Stomach (tissue), 8 donors: ENCODE measurements at regions not wholly inside any gene's neighbourhood (a gene's known extent, or its start where the extent isn't known, plus 50 kb on each side); places are given as distances from the start of the nearest gene placed in this dataset.
A peak's percentile ranks its signal among the peaks of the same experiment; 100 is the strongest.

Experiments used
- DNase-seq, 2 donors: peaks; one replicate each; pipeline versions ENCODE4 v3.0.0 to v3.0.0-alpha.2; 2013 to 2019
- H3K27ac ChIP-seq, 5 donors: fragments of 200-600 bp in 4 of 5; sonication (generic) in 4 of 5; one replicate each; pipeline ENCODE4 v1.5.1; 2013 to 2019; ENCODE audit warnings: mild to moderate bottlenecking in 1 of 5, moderate library complexity in 1 of 5
- H3K27me3 ChIP-seq, 3 donors: fragments of 200-600 bp; sonication (generic); one replicate each; pipeline ENCODE4 v1.5.1; 2017 to 2019; ENCODE audit warnings: mixed run types in 1 of 3
- H3K36me3 ChIP-seq, 4 donors: fragments of 200-600 bp; sonication (generic); 1 replicate in 3 of 4; 2 replicates in 1 of 4; pipeline ENCODE4 v1.5.1; 2016 to 2019
- H3K4me1 ChIP-seq, 4 donors: fragments of 200-600 bp; sonication (generic); one replicate each; pipeline ENCODE4 v1.5.1; 2016 to 2019
- H3K4me3 ChIP-seq, 4 donors: fragments of 200-600 bp; sonication (generic) in 3 of 4; one replicate each; pipeline ENCODE4 v1.5.1; 2016 to 2019; ENCODE audit warnings: mild to moderate bottlenecking in 1 of 4
- H3K9me3 ChIP-seq, 4 donors: fragments of 200-600 bp; sonication (generic); one replicate each; pipeline ENCODE4 v1.5.1; 2016 to 2019
- EP300 ChIP-seq: sonication (generic); formaldehyde crosslinking; IDR thresholded peaks from one replicate; pipeline ENCODE4 v1.6.1; 2017; ENCODE audit warnings: antibody characterized with exemption
- POLR2A ChIP-seq, 4 donors: fragments of 450-650 bp; IDR thresholded peaks; one replicate each; pipeline ENCODE4 v1.6.1; 2016; ENCODE audit warnings: antibody characterized with exemption in 4 of 4, control low read depth in 2 of 4, mild to moderate bottlenecking in 1 of 4, moderate library complexity in 1 of 4
- POLR2AphosphoS5 ChIP-seq, 3 donors: sonication (generic); formaldehyde crosslinking; IDR thresholded peaks; one replicate each; pipeline ENCODE4 v1.6.1; 2016; ENCODE audit warnings: antibody characterized with exemption in 3 of 3
- WGBS, 5 donors: extraction: QIAGEN DNeasy Blood & Tissue Kit in 3 of 5; methylation state at CpG; one replicate each; pipeline versions ENCODE4 v1.1.5 to v1.1.7; 2013 to 2018; 5-methylcytosine and 5-hydroxymethylcytosine counted together
- intact Hi-C: fragments of 100-400 bp; cut with DNase I; formaldehyde crosslinking; loops from one replicate; pipeline ENCODE4 v1.15.1; 2023; ENCODE audit warnings: low total_unique reads
- TF ChIP-seq, protein P1 (sequence below), 7 experiments: fragments of 450-650 bp in 4 of 7; fragments of 200-600 bp in 3 of 7; sonication (generic) in 3 of 7; IDR thresholded peaks; one replicate each; pipeline ENCODE4 v1.5.1; 2016 to 2019; ENCODE audit warnings: antibody characterized with exemption in 7 of 7, control low read depth in 2 of 7, mild to moderate bottlenecking in 1 of 7
- donor health status: healthy with polysubstance abuse.
- donor health status: Bipolar disorder and iron deficiency.
- donor health status: healthy.

DNA sequence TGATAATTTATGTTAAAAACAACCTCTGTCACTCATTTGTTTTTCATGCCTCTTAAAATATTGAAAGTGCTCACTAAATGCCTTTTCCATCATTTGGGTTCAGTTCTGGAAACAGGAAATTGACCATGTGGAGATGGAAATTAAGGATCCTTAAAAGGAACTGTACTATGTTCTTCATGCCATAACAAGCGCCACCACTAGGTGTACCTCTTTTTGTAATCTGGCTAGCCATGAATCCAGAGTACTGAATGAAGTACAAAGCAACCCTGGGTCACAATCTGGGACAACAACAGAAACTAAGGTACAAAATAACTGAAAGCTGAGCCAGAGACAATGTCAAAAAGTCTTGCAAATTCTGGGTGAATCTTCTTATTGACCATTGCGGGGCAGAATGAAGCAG is 559.1 kb downstream of the FAM181B start:
- no peaks in the 10 kb centered on the region for H3K27me3 ChIP-seq
- TF ChIP-seq, protein P1, sequence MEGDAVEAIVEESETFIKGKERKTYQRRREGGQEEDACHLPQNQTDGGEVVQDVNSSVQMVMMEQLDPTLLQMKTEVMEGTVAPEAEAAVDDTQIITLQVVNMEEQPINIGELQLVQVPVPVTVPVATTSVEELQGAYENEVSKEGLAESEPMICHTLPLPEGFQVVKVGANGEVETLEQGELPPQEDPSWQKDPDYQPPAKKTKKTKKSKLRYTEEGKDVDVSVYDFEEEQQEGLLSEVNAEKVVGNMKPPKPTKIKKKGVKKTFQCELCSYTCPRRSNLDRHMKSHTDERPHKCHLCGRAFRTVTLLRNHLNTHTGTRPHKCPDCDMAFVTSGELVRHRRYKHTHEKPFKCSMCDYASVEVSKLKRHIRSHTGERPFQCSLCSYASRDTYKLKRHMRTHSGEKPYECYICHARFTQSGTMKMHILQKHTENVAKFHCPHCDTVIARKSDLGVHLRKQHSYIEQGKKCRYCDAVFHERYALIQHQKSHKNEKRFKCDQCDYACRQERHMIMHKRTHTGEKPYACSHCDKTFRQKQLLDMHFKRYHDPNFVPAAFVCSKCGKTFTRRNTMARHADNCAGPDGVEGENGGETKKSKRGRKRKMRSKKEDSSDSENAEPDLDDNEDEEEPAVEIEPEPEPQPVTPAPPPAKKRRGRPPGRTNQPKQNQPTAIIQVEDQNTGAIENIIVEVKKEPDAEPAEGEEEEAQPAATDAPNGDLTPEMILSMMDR (IDR thresholded peaks at IDR 0.05), result peak in 1 of 7 experiments; percentile 20
- TF ChIP-seq EP300, result no peak
- no peaks in the 10 kb centered on the region for H3K36me3 ChIP-seq
- H3K9me3 ChIP-seq, result peaks cover 0 to 4% (median 0%) of the 10 kb centered on the region in 4 donors
- intact Hi-C loops, result no loop called here
- DNase-seq, result no peak
- 80 to 89% (median 87%) methylated on average over 2 of the region's 2 CpGs for WGBS, 5 donors
- no peaks in the 10 kb centered on the region for H3K4me1 ChIP-seq
- H3K27ac ChIP-seq, result no peak overlapping the region
- H3K4me3 ChIP-seq, result no peak overlapping the region

DNA sequence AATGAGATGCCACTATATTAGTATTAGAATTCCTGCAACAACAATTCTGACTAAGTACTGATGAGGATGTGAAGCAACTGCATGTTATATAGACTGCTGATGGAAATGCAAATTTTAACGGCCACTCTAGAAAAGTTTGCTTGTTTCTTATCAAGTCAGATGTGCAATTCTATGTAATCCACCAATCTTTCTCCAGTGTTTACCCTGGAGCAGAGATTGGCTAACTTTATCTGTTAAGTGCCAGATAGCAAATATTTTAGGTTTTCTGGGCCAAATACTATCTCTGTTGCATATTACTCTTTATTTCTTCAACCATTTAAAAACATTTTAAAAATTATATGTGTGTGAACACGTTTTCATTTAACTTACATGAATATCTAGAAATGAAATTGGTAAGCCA is 586.9 kb downstream of the FAM181B start:
- Histone ChIP-seq H3K27me3 (no peaks in the 10 kb centered on the region), H3K9me3 (peaks cover 0 to 5% (median 2%) of the 10 kb centered on the region in 4 donors), H3K4me1 (no peaks in the 10 kb centered on the region), H3K36me3 (no peaks in the 10 kb centered on the region), H3K27ac (no peak overlapping the region), H3K4me3 (no peak overlapping the region)
- TF ChIP-seq POLR2A (IDR thresholded peaks at IDR 0.05) (no peak), POLR2AphosphoS5 (IDR thresholded peaks at IDR 0.05) (no peak), EP300 (no peak)
- TF ChIP-seq, protein P1 (IDR thresholded peaks at IDR 0.05), result no peak
- DNase-seq, result no peak
- intact Hi-C loops, result no loop called here
- 30 to 42% (median 36%) methylated on average over 2 of the region's 2 CpGs for WGBS, 5 donors

DNA sequence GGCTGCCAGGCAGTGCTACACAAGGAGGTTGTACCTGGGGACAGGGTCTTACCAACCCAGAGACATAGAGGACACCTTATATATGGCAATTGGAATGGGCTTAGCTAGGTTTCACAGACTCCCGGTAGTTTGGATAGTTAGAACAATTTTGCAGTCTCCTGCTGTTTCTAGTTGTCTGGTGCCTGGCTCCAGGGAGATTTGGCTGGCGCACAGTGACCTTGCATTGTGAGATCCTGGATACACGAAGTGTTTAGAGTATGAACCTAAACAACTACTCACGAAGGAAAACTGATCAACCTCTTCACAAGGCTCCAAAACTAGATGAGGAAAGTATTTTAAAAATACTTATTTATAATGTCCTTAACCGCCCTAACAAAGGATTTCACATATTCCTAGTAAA is 614.7 kb downstream of the FAM181B start:
- intact Hi-C loops, result no loop called here
- H3K9me3 ChIP-seq, result peaks cover 0 to 9% (median 0%) of the 10 kb centered on the region in 4 donors
- WGBS, 5 donors, result 54 to 70% (median 63%) methylated on average over 5 of the region's 5 CpGs

DNA sequence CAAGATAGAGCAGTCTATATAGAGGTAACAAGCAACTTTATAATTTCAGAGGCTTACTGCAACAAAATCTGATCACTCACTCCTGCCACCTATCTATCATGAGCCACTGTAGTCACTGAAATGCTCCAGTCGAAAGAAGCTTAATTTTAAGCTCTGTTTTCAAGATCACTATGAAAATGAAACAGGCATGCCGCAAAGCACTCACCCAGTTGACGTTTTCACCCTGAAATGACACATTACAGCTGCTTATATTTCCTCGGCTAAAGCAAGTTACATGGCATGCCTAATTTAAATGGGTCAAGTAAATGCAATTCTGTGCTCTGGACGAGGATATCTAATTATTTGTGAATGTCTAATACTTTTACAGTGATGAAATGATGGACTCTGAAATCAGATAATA is 616.3 kb downstream of the FAM181B start:
- H3K9me3 ChIP-seq, result peaks cover 0 to 9% (median 0%) of the 10 kb centered on the region in 4 donors
- intact Hi-C loops, result no loop called here
- no peak for DNase-seq
- no peaks in the 10 kb centered on the region for H3K27me3 ChIP-seq
- H3K27ac ChIP-seq, result no peak overlapping the region
- 43 to 74% (median 60%) methylated on average over 5 of the region's 5 CpGs for WGBS, 5 donors
- H3K36me3 ChIP-seq, result no peaks in the 10 kb centered on the region
- no peaks in the 10 kb centered on the region for H3K4me1 ChIP-seq
- H3K4me3 ChIP-seq, result no peak overlapping the region
- TF ChIP-seq POLR2AphosphoS5 (IDR thresholded peaks at IDR 0.05) (no peak), POLR2A (IDR thresholded peaks at IDR 0.05) (no peak), EP300 (no peak)
- TF ChIP-seq, protein P1 (IDR thresholded peaks at IDR 0.05), result no peak

More for the DNA sequence above, 614.7 kb downstream of the FAM181B start:
- no peak for TF ChIP-seq POLR2A (IDR thresholded peaks at IDR 0.05)
- TF ChIP-seq EP300, result no peak
- TF ChIP-seq, protein P1 (IDR thresholded peaks at IDR 0.05), result no peak
- no peak for TF ChIP-seq POLR2AphosphoS5 (IDR thresholded peaks at IDR 0.05)
- no peak overlapping the region for H3K27ac ChIP-seq
- H3K4me1 ChIP-seq, result no peaks in the 10 kb centered on the region
- H3K27me3 ChIP-seq, result no peaks in the 10 kb centered on the region
- no peak overlapping the region for H3K4me3 ChIP-seq
- DNase-seq, result no peak
- no peaks in the 10 kb centered on the region for H3K36me3 ChIP-seq
